GM23338 (cell line): ENCODE measurements at regions not wholly inside any gene's neighbourhood (a gene's known extent, or its start where the extent isn't known, plus 50 kb on each side); places are given as distances from the start of the nearest gene placed in this dataset.

ENCODE experiments used
- ATAC-seq: fragments of 200-7000 bp; cut with Tn5 transposase; 3 replicates; pipeline ENCODE4 v1.9.1; 2020
- DNase-seq: peaks from one replicate; pipeline ENCODE4 v3.0.0-alpha.2; 2015; ENCODE audit warnings: low spot score
- H2AFZ ChIP-seq: fragments of 200-600 bp; sonication (generic); 2 replicates; pipeline ENCODE4 v1.8.0; 2016; ENCODE audit warnings: antibody characterized with exemption, mild to moderate bottlenecking, moderate library complexity
- H3F3A ChIP-seq: fragments of 200-600 bp; sonication (generic); replicated peaks from 2 replicates; pipeline ENCODE4 v1.8.0; 2017; ENCODE audit warnings: antibody characterized with exemption, mixed run types, low read depth
- H3K27ac ChIP-seq: fragments of 200-600 bp; sonication (generic); 2 replicates; pipeline ENCODE4 v1.6.1; 2016; ENCODE audit warnings: low read depth
- H3K27me3 ChIP-seq: fragments of 200-600 bp; sonication (generic); 2 replicates; pipeline ENCODE4 v1.8.0; 2016; ENCODE audit warnings: mild to moderate bottlenecking, mixed run types, moderate library complexity; ENCODE audit not compliant: insufficient read depth
- H3K36me3 ChIP-seq: fragments of 200-600 bp; sonication (generic); 2 replicates; pipeline ENCODE4 v1.8.0; 2016; ENCODE audit warnings: mild to moderate bottlenecking; ENCODE audit not compliant: insufficient read depth
- H3K4me1 ChIP-seq: fragments of 200-600 bp; sonication (generic); 2 replicates; pipeline ENCODE4 v1.8.0; 2016; ENCODE audit warnings: mild to moderate bottlenecking, moderate library complexity; ENCODE audit not compliant: insufficient read depth
- H3K4me2 ChIP-seq: fragments of 200-600 bp; sonication (generic); 2 replicates; pipeline ENCODE4 v1.7.1; 2017; ENCODE audit warnings: mixed run types
- H3K4me3 ChIP-seq: fragments of 200-600 bp; sonication (generic); 2 replicates; pipeline ENCODE4 v1.6.1; 2016; ENCODE audit warnings: mixed run types
- H3K79me2 ChIP-seq: fragments of 200-600 bp; sonication (generic); replicated peaks from 2 replicates; pipeline ENCODE4 v1.8.0; 2017; ENCODE audit warnings: mild to moderate bottlenecking; ENCODE audit not compliant: insufficient read depth
- H3K9me2 ChIP-seq: fragments of 200-600 bp; sonication (generic); 2 replicates; pipeline ENCODE4 v1.8.0; 2017; ENCODE audit not compliant: insufficient read depth
- H4K20me1 ChIP-seq: fragments of 200-600 bp; sonication (generic); replicated peaks from 2 replicates; pipeline ENCODE4 v1.8.0; 2017; ENCODE audit warnings: mild to moderate bottlenecking; ENCODE audit not compliant: insufficient read depth
- H3K27ac Mint-ChIP-seq: 2 replicates; pipeline ENCODE4 v1.8.0; 2020; ENCODE audit warnings: inconsistent platforms, mild to moderate bottlenecking, moderate library complexity, mixed read lengths
- H3K27me3 Mint-ChIP-seq: 3 replicates; pipeline ENCODE4 v1.8.0; 2022; ENCODE audit warnings: low read depth, mild to moderate bottlenecking, moderate library complexity, mixed read lengths, inconsistent platforms; ENCODE audit not compliant: insufficient read depth, poor library complexity
- H3K36me3 Mint-ChIP-seq: 3 replicates; pipeline ENCODE4 v1.8.0; 2021; ENCODE audit warnings: low read depth, mild to moderate bottlenecking, inconsistent platforms, moderate library complexity, mixed read lengths
- H3K4me1 Mint-ChIP-seq: 3 replicates; pipeline ENCODE4 v1.8.0; 2020; ENCODE audit warnings: mild to moderate bottlenecking, inconsistent platforms, mixed read lengths
- H3K4me3 Mint-ChIP-seq: 3 replicates; pipeline ENCODE4 v1.8.0; 2021; ENCODE audit warnings: moderate library complexity, mild to moderate bottlenecking, inconsistent platforms, mixed read lengths
- H3K9me3 Mint-ChIP-seq: 3 replicates; pipeline ENCODE4 v1.8.0; 2020; ENCODE audit warnings: moderate library complexity, mild to moderate bottlenecking, inconsistent platforms, mixed read lengths
- CREB1 ChIP-seq: fragments of 250-450 bp; sonication (Bioruptor Pico); IDR thresholded peaks from 2 replicates; pipeline ENCODE4 v1.5.0; 2020; ENCODE audit warnings: low read depth, mild to moderate bottlenecking, moderate library complexity
- EZH2phosphoT487 ChIP-seq: fragments of 200-600 bp; sonication (generic); IDR thresholded peaks from one replicate; pipeline ENCODE4 v1.8.1; 2018; ENCODE audit warnings: antibody characterized with exemption; ENCODE audit not compliant: unreplicated experiment
- JUNB ChIP-seq: IDR thresholded peaks from one replicate; pipeline ENCODE4 v1.6.1; 2016; ENCODE audit warnings: antibody characterized with exemption; ENCODE audit not compliant: unreplicated experiment
- NANOG ChIP-seq: IDR thresholded peaks from 2 replicates; pipeline ENCODE4 v1.6.1; 2016; ENCODE audit warnings: antibody characterized with exemption, borderline replicate concordance
- POLR2AphosphoS5 ChIP-seq: IDR thresholded peaks from 2 replicates; pipeline ENCODE4 v1.6.1; 2016; ENCODE audit warnings: antibody characterized with exemption, low read depth
- STAT1 ChIP-seq: IDR thresholded peaks from one replicate; pipeline ENCODE4 v1.6.1; 2016; ENCODE audit warnings: antibody characterized with exemption; ENCODE audit not compliant: unreplicated experiment
- ZNF114 ChIP-seq: fragments of 250-450 bp; sonication (Bioruptor Pico); IDR thresholded peaks from 2 replicates; pipeline ENCODE4 v1.5.0; 2020; ENCODE audit warnings: mild to moderate bottlenecking, moderate library complexity
- ZNF331 ChIP-seq: fragments of 250-450 bp; sonication (Bioruptor Pico); IDR thresholded peaks from 2 replicates; pipeline ENCODE4 v1.5.0; 2020; ENCODE audit warnings: low read depth, mild to moderate bottlenecking, moderate library complexity
- TF ChIP-seq, protein P1 (sequence below): fragments of 250-450 bp; sonication (Bioruptor Pico); IDR thresholded peaks from 2 replicates; pipeline ENCODE4 v1.5.0; 2020; ENCODE audit warnings: mild to moderate bottlenecking, moderate library complexity
- TF ChIP-seq, protein P2 (sequence below): IDR thresholded peaks from one replicate; pipeline ENCODE4 v1.6.1; 2018; ENCODE audit warnings: antibody characterized with exemption; ENCODE audit not compliant: unreplicated experiment
- TF ChIP-seq, protein P3 (sequence below): IDR thresholded peaks from 2 replicates; pipeline ENCODE4 v1.6.1; 2016; ENCODE audit warnings: antibody characterized with exemption

DNA sequence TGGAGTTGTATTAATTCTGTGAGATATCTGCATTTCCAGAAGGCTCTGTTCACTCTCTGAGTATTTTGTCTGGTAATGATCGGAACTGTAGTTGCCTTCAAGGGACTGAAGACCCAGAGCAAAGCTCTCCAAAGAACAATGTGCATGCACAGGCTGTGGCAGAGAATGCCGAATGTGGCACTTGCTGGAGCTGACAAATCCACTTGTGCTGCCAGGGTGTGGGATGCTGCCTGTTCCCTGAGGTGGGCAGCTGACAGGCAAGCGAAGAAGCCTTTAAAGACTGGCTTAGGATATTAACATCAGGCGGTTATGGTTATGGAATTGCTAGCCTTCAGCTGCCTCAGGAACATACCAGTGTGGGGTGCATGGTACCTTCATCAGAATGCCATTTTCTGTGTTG, 419.9 kb upstream of the ATP2B1 start:
- H3K4me3 ChIP-seq, result no peak overlapping the region
- no peaks in the 10 kb centered on the region for H3K9me2 ChIP-seq
- no peaks in the 10 kb centered on the region for H3F3A ChIP-seq
- H3K27me3 Mint-ChIP-seq, result no peaks in the 10 kb centered on the region
- H3K9me3 Mint-ChIP-seq, result no peaks in the 10 kb centered on the region
- H3K4me1 Mint-ChIP-seq, result no peaks in the 10 kb centered on the region; the same call in 2 of the 3 replicates
- no peak overlapping the region for H3K4me2 ChIP-seq
- no peaks in the 10 kb centered on the region for H3K79me2 ChIP-seq
- DNase-seq (no peak), ATAC-seq (no peak)
- no peaks in the 10 kb centered on the region for H3K36me3 ChIP-seq
- no peak overlapping the region for H3K27ac Mint-ChIP-seq
- peak overlapping the region; percentile 29; the same call in 1 of the 2 replicates for H2AFZ ChIP-seq
- no peaks in the 10 kb centered on the region for H3K4me1 ChIP-seq
- H3K27ac ChIP-seq, result no peak overlapping the region
- H3K27me3 ChIP-seq, result no peaks in the 10 kb centered on the region
- no peak overlapping the region for H3K4me3 Mint-ChIP-seq
- TF ChIP-seq EZH2phosphoT487 (no peak), NANOG (no peak), JUNB (no peak), CREB1 (no peak), STAT1 (no peak), ZNF331 (CRISPR knock-in tag) (no peak), ZNF114 (CRISPR knock-in tag) (no peak), POLR2AphosphoS5 (no peak)
- TF ChIP-seq, protein P1, sequence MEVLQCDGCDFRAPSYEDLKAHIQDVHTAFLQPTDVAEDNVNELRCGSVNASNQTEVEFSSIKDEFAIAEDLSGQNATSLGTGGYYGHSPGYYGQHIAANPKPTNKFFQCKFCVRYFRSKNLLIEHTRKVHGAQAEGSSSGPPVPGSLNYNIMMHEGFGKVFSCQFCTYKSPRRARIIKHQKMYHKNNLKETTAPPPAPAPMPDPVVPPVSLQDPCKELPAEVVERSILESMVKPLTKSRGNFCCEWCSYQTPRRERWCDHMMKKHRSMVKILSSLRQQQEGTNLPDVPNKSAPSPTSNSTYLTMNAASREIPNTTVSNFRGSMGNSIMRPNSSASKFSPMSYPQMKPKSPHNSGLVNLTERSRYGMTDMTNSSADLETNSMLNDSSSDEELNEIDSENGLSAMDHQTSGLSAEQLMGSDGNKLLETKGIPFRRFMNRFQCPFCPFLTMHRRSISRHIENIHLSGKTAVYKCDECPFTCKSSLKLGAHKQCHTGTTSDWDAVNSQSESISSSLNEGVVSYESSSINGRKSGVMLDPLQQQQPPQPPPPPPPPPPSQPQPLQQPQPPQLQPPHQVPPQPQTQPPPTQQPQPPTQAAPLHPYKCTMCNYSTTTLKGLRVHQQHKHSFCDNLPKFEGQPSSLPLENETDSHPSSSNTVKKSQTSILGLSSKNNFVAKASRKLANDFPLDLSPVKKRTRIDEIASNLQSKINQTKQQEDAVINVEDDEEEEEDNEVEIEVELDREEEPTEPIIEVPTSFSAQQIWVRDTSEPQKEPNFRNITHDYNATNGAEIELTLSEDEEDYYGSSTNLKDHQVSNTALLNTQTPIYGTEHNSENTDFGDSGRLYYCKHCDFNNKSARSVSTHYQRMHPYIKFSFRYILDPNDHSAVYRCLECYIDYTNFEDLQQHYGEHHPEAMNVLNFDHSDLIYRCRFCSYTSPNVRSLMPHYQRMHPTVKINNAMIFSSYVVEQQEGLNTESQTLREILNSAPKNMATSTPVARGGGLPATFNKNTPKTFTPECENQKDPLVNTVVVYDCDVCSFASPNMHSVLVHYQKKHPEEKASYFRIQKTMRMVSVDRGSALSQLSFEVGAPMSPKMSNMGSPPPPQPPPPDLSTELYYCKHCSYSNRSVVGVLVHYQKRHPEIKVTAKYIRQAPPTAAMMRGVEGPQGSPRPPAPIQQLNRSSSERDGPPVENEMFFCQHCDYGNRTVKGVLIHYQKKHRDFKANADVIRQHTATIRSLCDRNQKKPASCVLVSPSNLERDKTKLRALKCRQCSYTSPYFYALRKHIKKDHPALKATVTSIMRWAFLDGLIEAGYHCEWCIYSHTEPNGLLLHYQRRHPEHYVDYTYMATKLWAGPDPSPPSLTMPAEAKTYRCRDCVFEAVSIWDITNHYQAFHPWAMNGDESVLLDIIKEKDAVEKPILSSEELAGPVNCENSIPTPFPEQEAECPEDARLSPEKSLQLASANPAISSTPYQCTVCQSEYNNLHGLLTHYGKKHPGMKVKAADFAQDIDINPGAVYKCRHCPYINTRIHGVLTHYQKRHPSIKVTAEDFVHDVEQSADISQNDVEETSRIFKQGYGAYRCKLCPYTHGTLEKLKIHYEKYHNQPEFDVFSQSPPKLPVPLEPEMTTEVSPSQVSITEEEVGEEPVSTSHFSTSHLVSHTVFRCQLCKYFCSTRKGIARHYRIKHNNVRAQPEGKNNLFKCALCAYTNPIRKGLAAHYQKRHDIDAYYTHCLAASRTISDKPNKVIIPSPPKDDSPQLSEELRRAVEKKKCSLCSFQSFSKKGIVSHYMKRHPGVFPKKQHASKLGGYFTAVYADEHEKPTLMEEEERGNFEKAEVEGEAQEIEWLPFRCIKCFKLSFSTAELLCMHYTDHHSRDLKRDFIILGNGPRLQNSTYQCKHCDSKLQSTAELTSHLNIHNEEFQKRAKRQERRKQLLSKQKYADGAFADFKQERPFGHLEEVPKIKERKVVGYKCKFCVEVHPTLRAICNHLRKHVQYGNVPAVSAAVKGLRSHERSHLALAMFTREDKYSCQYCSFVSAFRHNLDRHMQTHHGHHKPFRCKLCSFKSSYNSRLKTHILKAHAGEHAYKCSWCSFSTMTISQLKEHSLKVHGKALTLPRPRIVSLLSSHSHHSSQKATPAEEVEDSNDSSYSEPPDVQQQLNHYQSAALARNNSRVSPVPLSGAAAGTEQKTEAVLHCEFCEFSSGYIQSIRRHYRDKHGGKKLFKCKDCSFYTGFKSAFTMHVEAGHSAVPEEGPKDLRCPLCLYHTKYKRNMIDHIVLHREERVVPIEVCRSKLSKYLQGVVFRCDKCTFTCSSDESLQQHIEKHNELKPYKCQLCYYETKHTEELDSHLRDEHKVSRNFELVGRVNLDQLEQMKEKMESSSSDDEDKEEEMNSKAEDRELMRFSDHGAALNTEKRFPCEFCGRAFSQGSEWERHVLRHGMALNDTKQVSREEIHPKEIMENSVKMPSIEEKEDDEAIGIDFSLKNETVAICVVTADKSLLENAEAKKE (CRISPR knock-in tag), result no peak
- TF ChIP-seq, protein P2, sequence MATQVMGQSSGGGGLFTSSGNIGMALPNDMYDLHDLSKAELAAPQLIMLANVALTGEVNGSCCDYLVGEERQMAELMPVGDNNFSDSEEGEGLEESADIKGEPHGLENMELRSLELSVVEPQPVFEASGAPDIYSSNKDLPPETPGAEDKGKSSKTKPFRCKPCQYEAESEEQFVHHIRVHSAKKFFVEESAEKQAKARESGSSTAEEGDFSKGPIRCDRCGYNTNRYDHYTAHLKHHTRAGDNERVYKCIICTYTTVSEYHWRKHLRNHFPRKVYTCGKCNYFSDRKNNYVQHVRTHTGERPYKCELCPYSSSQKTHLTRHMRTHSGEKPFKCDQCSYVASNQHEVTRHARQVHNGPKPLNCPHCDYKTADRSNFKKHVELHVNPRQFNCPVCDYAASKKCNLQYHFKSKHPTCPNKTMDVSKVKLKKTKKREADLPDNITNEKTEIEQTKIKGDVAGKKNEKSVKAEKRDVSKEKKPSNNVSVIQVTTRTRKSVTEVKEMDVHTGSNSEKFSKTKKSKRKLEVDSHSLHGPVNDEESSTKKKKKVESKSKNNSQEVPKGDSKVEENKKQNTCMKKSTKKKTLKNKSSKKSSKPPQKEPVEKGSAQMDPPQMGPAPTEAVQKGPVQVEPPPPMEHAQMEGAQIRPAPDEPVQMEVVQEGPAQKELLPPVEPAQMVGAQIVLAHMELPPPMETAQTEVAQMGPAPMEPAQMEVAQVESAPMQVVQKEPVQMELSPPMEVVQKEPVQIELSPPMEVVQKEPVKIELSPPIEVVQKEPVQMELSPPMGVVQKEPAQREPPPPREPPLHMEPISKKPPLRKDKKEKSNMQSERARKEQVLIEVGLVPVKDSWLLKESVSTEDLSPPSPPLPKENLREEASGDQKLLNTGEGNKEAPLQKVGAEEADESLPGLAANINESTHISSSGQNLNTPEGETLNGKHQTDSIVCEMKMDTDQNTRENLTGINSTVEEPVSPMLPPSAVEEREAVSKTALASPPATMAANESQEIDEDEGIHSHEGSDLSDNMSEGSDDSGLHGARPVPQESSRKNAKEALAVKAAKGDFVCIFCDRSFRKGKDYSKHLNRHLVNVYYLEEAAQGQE, result no peak
- TF ChIP-seq, protein P3, sequence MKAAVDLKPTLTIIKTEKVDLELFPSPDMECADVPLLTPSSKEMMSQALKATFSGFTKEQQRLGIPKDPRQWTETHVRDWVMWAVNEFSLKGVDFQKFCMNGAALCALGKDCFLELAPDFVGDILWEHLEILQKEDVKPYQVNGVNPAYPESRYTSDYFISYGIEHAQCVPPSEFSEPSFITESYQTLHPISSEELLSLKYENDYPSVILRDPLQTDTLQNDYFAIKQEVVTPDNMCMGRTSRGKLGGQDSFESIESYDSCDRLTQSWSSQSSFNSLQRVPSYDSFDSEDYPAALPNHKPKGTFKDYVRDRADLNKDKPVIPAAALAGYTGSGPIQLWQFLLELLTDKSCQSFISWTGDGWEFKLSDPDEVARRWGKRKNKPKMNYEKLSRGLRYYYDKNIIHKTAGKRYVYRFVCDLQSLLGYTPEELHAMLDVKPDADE, result no peak
- no peaks in the 10 kb centered on the region for H3K36me3 Mint-ChIP-seq
- no peaks in the 10 kb centered on the region for H4K20me1 ChIP-seq
